Urinary bladder (tissue), 3 donors: ENCODE measurements at regions not wholly inside any gene's neighbourhood (a gene's known extent, or its start where the extent isn't known, plus 50 kb on each side); places are given as distances from the start of the nearest gene placed in this dataset.
"Not testable (repeated sequence)": the region's sequence is repeated elsewhere in the genome, so short reads cannot be mapped to it uniquely, and the experiment has no call there.

Experiments used
- DNase-seq: peaks from one replicate; pipeline ENCODE4 v3.0.0-alpha.2; 2015; ENCODE audit errors: extremely low spot score
- H3K27ac ChIP-seq: one replicate; pipeline ENCODE4 v1.5.1; 2013; ENCODE audit warnings: low read depth, mild to moderate bottlenecking, moderate library complexity
- H3K36me3 ChIP-seq: one replicate; pipeline ENCODE4 v1.6.1; 2013; ENCODE audit warnings: mild to moderate bottlenecking, moderate library complexity; ENCODE audit not compliant: insufficient read depth
- H3K4me1 ChIP-seq: one replicate; pipeline ENCODE4 v1.6.1; 2013; ENCODE audit warnings: mild to moderate bottlenecking, moderate library complexity; ENCODE audit not compliant: insufficient read depth
- H3K4me3 ChIP-seq: one replicate; pipeline ENCODE4 v1.5.1; 2013; ENCODE audit warnings: low read depth, low read length
- WGBS: extraction: QIAGEN DNeasy Blood & Tissue Kit; methylation state at CpG from one replicate; pipeline ENCODE4 v1.1.7; 2013; 5-methylcytosine and 5-hydroxymethylcytosine counted together
- donor health status: healthy with polysubstance abuse.
- donor health status: healthy.

DNA sequence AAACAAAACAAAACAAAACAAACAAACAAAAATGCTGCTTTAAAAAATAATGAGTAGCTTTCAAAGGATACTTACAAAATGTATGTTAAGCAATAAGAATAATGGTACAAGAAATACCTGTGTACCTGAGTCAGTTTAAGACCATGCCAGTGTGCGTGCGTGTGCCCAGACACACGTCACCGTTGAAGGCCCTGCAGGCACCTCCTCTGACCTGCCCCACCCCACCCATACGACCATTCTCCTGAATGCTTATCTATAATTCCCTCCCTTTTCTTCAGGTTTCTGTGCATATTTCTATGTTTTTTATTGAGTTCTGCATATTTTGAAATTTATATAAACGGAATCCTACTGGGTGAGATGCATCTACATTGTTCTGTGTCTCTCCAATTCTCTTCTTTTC lies 374.2 kb upstream of the KLF6 start:
- WGBS = 94% methylated on average over 6 of the region's 6 CpGs
- no peaks in the 10 kb centered on the region for H3K36me3 ChIP-seq
- H3K4me3 ChIP-seq = no peak overlapping the region
- no peaks in the 10 kb centered on the region for H3K4me1 ChIP-seq
- no peak for DNase-seq
- H3K27ac ChIP-seq = no peak overlapping the region

- no peak for DNase-seq
- Histone ChIP-seq H3K36me3 (no peaks in the 10 kb centered on the region), H3K27ac (no peak overlapping the region), H3K4me1 (no peaks in the 10 kb centered on the region), H3K4me3 (no peak overlapping the region)
- WGBS = 54% methylated on average over 4 of the region's 4 CpGs
These were observed 369.2 kb upstream of the KLF6 start for GRCh38 chr10:4154191-4154715.

GRCh38 chr10:4151466-4151865 lies 366.5 kb upstream of the KLF6 start:
- H3K36me3 ChIP-seq = no peaks in the 10 kb centered on the region
- DNase-seq = no peak
- 83% methylated on average over 16 of the region's 16 CpGs for WGBS
- no peak overlapping the region for H3K27ac ChIP-seq
- H3K4me1 ChIP-seq = no peaks in the 10 kb centered on the region
- H3K4me3 ChIP-seq = no peak overlapping the region

DNA sequence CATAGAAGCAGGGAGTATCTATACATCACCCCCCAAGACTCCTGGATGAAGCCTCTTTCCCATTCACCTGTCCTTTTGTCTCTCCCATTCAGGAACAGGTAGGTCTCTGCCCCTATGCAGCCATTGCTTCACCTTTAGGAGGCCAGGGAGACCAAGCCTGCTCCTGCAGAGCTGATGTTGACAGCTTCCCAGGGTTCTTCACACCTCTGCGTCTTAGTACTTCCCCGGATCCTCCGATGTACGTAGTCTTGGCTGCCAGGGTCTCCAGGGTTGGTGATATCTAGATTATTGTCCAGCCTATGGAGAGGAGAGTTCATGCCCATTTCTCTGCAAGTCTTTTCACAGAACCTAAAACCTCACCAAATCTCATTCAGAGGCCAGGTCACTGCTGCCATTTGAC lies 365.7 kb upstream of the KLF6 start:
- WGBS = 97% methylated on average over 4 of the region's 4 CpGs
- Histone ChIP-seq H3K36me3 (no peaks in the 10 kb centered on the region), H3K4me3 (no peak overlapping the region), H3K4me1 (no peaks in the 10 kb centered on the region), H3K27ac (no peak overlapping the region)
- no peak for DNase-seq

- H3K36me3 ChIP-seq, H3K4me1 ChIP-seq, H3K27ac ChIP-seq, H3K4me3 ChIP-seq, DNase-seq: not testable (repeated sequence)
- 93% methylated on average over 14 of the region's 14 CpGs for WGBS
These were observed 364.5 kb upstream of the KLF6 start for GRCh38 chr10:4149460-4149859.

GRCh38 chr10:4147245-4147644 lies 362.2 kb upstream of the KLF6 start:
- Histone ChIP-seq H3K36me3 (no peaks in the 10 kb centered on the region), H3K27ac (no peak overlapping the region), H3K4me3 (no peak overlapping the region), H3K4me1 (no peaks in the 10 kb centered on the region)
- DNase-seq = no peak

DNA sequence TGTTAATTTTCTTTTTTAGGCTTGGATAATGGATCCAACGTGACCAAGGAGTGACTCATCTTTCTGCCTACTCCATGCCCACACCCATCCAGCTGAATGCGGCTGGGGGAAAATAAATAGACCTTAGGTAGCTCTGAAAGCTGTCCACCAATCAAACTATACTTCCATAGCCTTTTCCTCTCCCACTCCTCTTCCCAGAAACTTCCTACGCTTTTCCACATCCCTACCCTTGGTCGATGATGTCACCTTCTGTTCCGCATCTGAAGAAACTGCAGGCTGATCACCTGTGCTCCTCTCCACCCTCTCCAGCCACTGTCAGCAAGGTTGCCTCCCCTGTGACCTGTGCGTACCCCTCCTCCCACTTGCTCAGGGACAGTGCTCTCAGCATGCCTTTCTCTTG lies 359.8 kb upstream of the KLF6 start:
- H3K4me1 ChIP-seq = no peaks in the 10 kb centered on the region
- WGBS = 88% methylated on average over 6 of the region's 6 CpGs
- no peak for DNase-seq
- no peak overlapping the region for H3K4me3 ChIP-seq
- no peak overlapping the region for H3K27ac ChIP-seq
- H3K36me3 ChIP-seq = no peaks in the 10 kb centered on the region

- no peak for DNase-seq
- H3K4me3 ChIP-seq = no peak overlapping the region
- no peak overlapping the region for H3K27ac ChIP-seq
- no peaks in the 10 kb centered on the region for H3K36me3 ChIP-seq
- 87% methylated on average over 4 of the region's 4 CpGs for WGBS
- no peaks in the 10 kb centered on the region for H3K4me1 ChIP-seq
These were observed 356.5 kb upstream of the KLF6 start for GRCh38 chr10:4141471-4141870.

GRCh38 chr10:4138146-4138721 lies 353.2 kb upstream of the KLF6 start:
- H3K4me1 ChIP-seq = no peaks in the 10 kb centered on the region
- H3K4me3 ChIP-seq = no peak overlapping the region
- 89% methylated on average over 3 of the region's 3 CpGs for WGBS
- no peak overlapping the region for H3K27ac ChIP-seq
- no peak for DNase-seq
- no peaks in the 10 kb centered on the region for H3K36me3 ChIP-seq

DNA sequence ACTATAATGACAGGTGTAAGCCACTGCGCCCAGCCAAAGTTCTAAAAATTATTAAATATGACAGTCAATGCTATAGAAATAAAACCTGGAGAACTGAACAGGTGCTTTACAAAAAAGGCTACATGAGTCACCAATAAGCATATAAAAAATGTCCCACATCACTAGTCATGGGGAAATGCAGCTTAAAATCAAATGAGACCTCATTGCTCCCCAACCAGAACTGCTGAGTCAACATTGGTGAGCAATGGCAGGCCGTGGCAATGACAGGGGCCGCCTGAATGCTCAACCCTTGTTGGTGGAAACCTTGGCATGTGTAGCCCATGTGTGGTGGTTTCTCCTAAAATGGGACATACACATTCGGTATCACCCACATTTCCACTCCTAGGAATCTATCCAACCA lies 352.3 kb upstream of the KLF6 start:
- Histone ChIP-seq H3K36me3 (no peaks in the 10 kb centered on the region), H3K27ac (no peak overlapping the region), H3K4me1 (no peaks in the 10 kb centered on the region), H3K4me3 (no peak overlapping the region)
- WGBS = 97% methylated on average over 4 of the region's 4 CpGs
- DNase-seq = no peak

DNA sequence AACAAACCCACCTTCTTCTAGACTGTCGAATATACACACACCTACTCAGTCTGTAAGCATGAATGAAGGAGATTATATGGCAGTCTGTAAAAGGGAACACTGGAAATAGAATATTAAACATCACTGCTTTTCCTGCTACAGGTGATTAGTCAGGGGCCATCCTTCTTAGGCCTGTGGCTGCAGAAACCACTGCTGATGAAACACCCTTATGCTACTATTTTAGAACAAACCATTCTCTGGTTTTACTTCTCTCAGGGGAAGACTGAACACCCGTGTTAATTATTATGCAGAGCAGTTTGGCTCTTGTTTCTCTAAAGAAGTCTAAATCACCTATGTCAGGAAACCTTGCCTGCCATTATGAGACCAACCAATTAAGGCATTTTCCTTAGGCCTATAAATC lies 351.1 kb upstream of the KLF6 start:
- Histone ChIP-seq H3K27ac (no peak overlapping the region), H3K4me1 (no peaks in the 10 kb centered on the region), H3K4me3 (no peak overlapping the region), H3K36me3 (no peaks in the 10 kb centered on the region)
- no peak for DNase-seq
- 81% methylated on average over 2 of the region's 2 CpGs for WGBS

- no peaks in the 10 kb centered on the region for H3K36me3 ChIP-seq
- H3K27ac ChIP-seq = no peak overlapping the region
- peaks cover 4% of the 10 kb centered on the region for H3K4me1 ChIP-seq
- WGBS = 86% methylated on average over 1 of the region's 1 CpG
- DNase-seq = no peak
- no peak overlapping the region for H3K4me3 ChIP-seq
These were observed 347.2 kb upstream of the KLF6 start for GRCh38 chr10:4132216-4132556.

- Histone ChIP-seq H3K36me3 (no peaks in the 10 kb centered on the region), H3K4me1 (peaks cover 4% of the 10 kb centered on the region), H3K4me3 (no peak overlapping the region), H3K27ac (peak overlapping the region; percentile 25)
- WGBS = 59% methylated on average over 5 of the region's 5 CpGs
- DNase-seq = no peak
These were observed 346.6 kb upstream of the KLF6 start for GRCh38 chr10:4131407-4132215.

DNA sequence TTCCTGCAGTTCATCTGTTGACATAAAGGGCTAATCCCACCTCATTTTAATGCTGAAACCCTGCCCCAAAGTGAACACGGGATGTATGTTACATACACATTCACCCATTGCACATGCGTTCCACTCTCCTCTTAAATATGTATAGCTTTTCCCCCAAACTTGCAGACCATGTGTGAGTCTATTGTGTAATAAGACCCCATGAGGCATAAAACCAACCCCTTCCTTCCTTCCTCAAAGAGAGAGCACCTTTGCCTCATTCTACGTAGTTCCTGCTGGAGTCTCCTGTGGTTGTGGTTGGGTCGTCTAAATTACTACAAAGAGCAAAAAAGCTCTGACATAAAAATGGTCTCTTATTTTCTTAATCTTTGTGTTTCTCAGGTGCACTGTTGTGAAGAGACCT lies 345.7 kb upstream of the KLF6 start:
- Histone ChIP-seq H3K4me1 (peaks cover 4% of the 10 kb centered on the region), H3K4me3 (no peak overlapping the region), H3K27ac (no peak overlapping the region), H3K36me3 (no peaks in the 10 kb centered on the region)
- 81% methylated on average over 4 of the region's 4 CpGs for WGBS
- no peak for DNase-seq
